Mesenchymal stem cell (in vitro differentiated cells and primary cell): ENCODE measurements at regions not wholly inside any gene's neighbourhood (a gene's known extent, or its start where the extent isn't known, plus 50 kb on each side); places are given as distances from the start of the nearest gene placed in this dataset.

ENCODE experiments used
- DNase-seq: peaks from one replicate; pipeline ENCODE4 v3.0.0-alpha.2; 2013
- H2AFZ ChIP-seq: one replicate; pipeline ENCODE4 v1.6.1; 2013; ENCODE audit warnings: low read depth, mild to moderate bottlenecking, control low read depth, inconsistent platforms, low read length, moderate library complexity
- H2AK5ac ChIP-seq: 2 replicates; pipeline ENCODE4 v1.6.1; 2013; ENCODE audit warnings: low read length, moderate library complexity, mild to moderate bottlenecking, inconsistent platforms; ENCODE audit not compliant: severe bottlenecking
- H2BK120ac ChIP-seq: one replicate; pipeline ENCODE4 v1.6.1; 2013; ENCODE audit warnings: low read depth, mild to moderate bottlenecking, inconsistent platforms, low read length, moderate library complexity
- H2BK12ac ChIP-seq, 2 experiments: one replicate each; pipeline ENCODE4 v1.6.1; 2013; ENCODE audit warnings: inconsistent platforms in 2 of 2, low read length in 2 of 2, mild to moderate bottlenecking in 2 of 2, moderate library complexity in 2 of 2, control low read depth in 1 of 2
- H2BK15ac ChIP-seq: one replicate; pipeline ENCODE4 v1.6.1; 2013; ENCODE audit warnings: mild to moderate bottlenecking, low read depth, inconsistent platforms; ENCODE audit not compliant: poor library complexity, severe bottlenecking
- H2BK5ac ChIP-seq: 2 replicates; pipeline ENCODE4 v1.6.1; 2013; ENCODE audit warnings: low read depth, mild to moderate bottlenecking, low read length, control low read depth, inconsistent platforms; ENCODE audit not compliant: poor library complexity, severe bottlenecking
- H3K14ac ChIP-seq, 2 experiments: one replicate each; pipeline ENCODE4 v1.6.1; 2013; ENCODE audit warnings: inconsistent platforms in 2 of 2, low read length in 2 of 2, control low read depth in 1 of 2, mild to moderate bottlenecking in 1 of 2, moderate library complexity in 1 of 2
- H3K18ac ChIP-seq, 2 experiments: one replicate each; pipeline ENCODE4 v1.6.1; 2013; ENCODE audit warnings: inconsistent platforms in 2 of 2, low read length in 2 of 2, control low read depth in 1 of 2, low read depth in 1 of 2, mild to moderate bottlenecking in 1 of 2
- H3K23ac ChIP-seq, 2 experiments: one replicate each; pipeline ENCODE4 v1.6.1; 2013; ENCODE audit warnings: inconsistent platforms in 2 of 2, low read length in 2 of 2, mild to moderate bottlenecking in 2 of 2, moderate library complexity in 2 of 2, control low read depth in 1 of 2
- H3K27ac ChIP-seq: 2 replicates; pipeline ENCODE4 v1.5.1; 2013; ENCODE audit warnings: mild to moderate bottlenecking, moderate library complexity, low read length, control low read depth, inconsistent platforms; ENCODE audit not compliant: poor library complexity, severe bottlenecking
- H3K27me3 ChIP-seq, 2 experiments: 2 replicates each; pipeline versions ENCODE4 v1.6.1 to v1.7.0; 2013; ENCODE audit warnings: low read length in 2 of 2, mild to moderate bottlenecking in 2 of 2, moderate library complexity in 2 of 2, control low read depth in 1 of 2, inconsistent platforms in 1 of 2; ENCODE audit not compliant: control insufficient read depth in 1 of 2, insufficient read depth in 1 of 2
- H3K36me3 ChIP-seq, 2 experiments: 2 replicates each; pipeline versions ENCODE4 v1.6.1 to v1.7.0; 2013; ENCODE audit warnings: low read length in 2 of 2, control low read depth in 1 of 2, inconsistent platforms in 1 of 2, low read depth in 1 of 2, mild to moderate bottlenecking in 1 of 2; ENCODE audit not compliant: insufficient read depth in 2 of 2, control insufficient read depth in 1 of 2
- H3K4ac ChIP-seq, 2 experiments: one replicate each; pipeline ENCODE4 v1.6.1; 2013; ENCODE audit warnings: inconsistent platforms in 2 of 2, low read length in 2 of 2, mild to moderate bottlenecking in 2 of 2, moderate library complexity in 2 of 2, control low read depth in 1 of 2, low read depth in 1 of 2
- H3K4me1 ChIP-seq: 2 replicates; pipeline ENCODE4 v1.6.1; 2013; ENCODE audit warnings: low read depth, low read length, control low read depth; ENCODE audit not compliant: control insufficient read depth, insufficient read depth
- H3K4me2 ChIP-seq: 2 replicates; pipeline ENCODE4 v1.6.1; 2013; ENCODE audit warnings: low read length, mild to moderate bottlenecking, inconsistent platforms; ENCODE audit not compliant: poor library complexity, severe bottlenecking
- H3K4me3 ChIP-seq, 2 experiments: 2 replicates each; pipeline versions ENCODE4 v1.5.1 to v1.7.0; 2013; ENCODE audit warnings: low read length in 2 of 2, mild to moderate bottlenecking in 2 of 2, control low read depth in 1 of 2, low read depth in 1 of 2; ENCODE audit not compliant: insufficient read depth in 1 of 2
- H3K79me1 ChIP-seq: replicated peaks from 2 replicates; pipeline ENCODE4 v1.6.1; 2013; ENCODE audit warnings: mild to moderate bottlenecking, control low read depth, low read length, inconsistent platforms; ENCODE audit not compliant: poor library complexity, severe bottlenecking
- H3K9ac ChIP-seq: 2 replicates; pipeline ENCODE4 v1.7.0; 2013; ENCODE audit warnings: mild to moderate bottlenecking, low read length, moderate library complexity
- H3K9me3 ChIP-seq: 2 replicates; pipeline ENCODE4 v1.7.0; 2013; ENCODE audit warnings: mild to moderate bottlenecking, low read length; ENCODE audit not compliant: control insufficient read depth
- H4K8ac ChIP-seq: one replicate; pipeline ENCODE4 v1.6.1; 2013; ENCODE audit warnings: inconsistent platforms, mild to moderate bottlenecking, low read length, moderate library complexity
- H4K91ac ChIP-seq: one replicate; pipeline ENCODE4 v1.6.1; 2013; ENCODE audit warnings: mild to moderate bottlenecking, low read length, inconsistent platforms
- WGBS: methylation state at CpG from one replicate; pipeline ENCODE4 v1.1.7; 2013; ENCODE audit warnings: mixed read lengths; 5-methylcytosine and 5-hydroxymethylcytosine counted together

DNA sequence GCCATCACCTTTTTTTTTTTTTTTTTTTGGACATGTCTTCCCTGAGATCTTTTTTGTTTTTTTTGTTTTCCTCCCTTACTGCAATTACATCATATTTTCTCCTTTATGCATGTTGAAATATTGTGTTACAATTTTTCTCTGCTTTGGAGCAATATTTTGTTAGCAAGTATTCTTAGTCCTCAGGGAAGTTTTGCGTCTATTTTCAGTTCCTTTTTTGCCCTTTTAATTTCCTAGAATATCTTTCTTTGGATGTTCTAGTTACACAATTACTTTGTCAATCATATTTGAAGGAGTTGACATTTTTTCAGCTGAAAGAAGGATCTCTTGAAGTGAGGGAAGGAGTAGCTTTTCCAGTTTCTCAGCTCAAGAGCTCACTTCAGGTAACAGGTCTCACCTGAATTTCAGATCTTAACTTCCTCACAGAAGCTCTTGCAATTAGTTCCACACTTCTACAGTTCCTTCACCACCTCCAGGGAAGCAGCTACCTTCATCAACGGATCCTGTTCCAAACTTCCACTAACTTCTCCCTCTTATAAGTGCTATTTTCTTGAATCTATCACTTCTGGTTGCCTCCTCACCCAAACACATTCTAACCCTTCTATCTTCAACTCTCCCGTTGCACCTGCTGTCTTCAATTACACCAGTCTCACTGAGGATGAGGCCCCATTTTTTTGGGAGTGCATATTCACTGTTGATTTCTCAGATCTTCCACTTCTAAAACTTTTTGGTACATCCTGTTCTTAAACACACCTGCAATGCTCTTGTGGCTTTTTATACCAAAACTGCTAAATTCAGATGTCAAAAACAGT lies 57.8 kb upstream of the CPOX start:
- no peak for DNase-seq
- Histone ChIP-seq H2BK15ac (no peak overlapping the region), H4K91ac (no peak overlapping the region), H2BK120ac (no peak overlapping the region), H3K23ac (no peak overlapping the region), H2BK12ac (no peak overlapping the region), H3K14ac (no peak overlapping the region), H3K4me3 (no peak overlapping the region), H3K9ac (peak overlapping the region; percentile 13), H3K4ac (no peak overlapping the region), H3K36me3 (no peaks in the 10 kb centered on the region), H2AK5ac (no peak overlapping the region), H3K27ac (no peak overlapping the region), H3K4me2 (no peak overlapping the region), H4K8ac (no peak overlapping the region), H2BK5ac (no peak overlapping the region), H3K27me3 (no peaks in the 10 kb centered on the region), H3K79me1 (no peaks in the 10 kb centered on the region), H3K4me1 (no peaks in the 10 kb centered on the region), H2AFZ (no peak overlapping the region), H3K18ac (no peak overlapping the region), H3K9me3 (no peaks in the 10 kb centered on the region)
- 82% methylated on average over 2 of the region's 3 CpGs for WGBS

DNA sequence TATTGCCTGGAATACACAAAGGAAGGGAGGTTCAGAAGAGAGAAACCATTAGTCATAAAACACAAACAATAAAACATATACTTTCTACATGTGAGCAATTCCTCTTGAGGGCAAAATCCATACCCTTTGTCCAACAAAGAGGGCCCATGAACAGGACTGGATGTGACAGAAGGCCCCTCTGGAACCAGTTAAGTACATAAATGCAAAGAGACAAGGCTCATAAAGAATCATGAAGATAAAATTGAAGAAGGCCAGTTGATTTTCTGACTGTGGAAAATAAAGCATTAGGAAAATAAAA lies 58.3 kb upstream of the CPOX start:
- H3K14ac ChIP-seq, result no peak overlapping the region

DNA sequence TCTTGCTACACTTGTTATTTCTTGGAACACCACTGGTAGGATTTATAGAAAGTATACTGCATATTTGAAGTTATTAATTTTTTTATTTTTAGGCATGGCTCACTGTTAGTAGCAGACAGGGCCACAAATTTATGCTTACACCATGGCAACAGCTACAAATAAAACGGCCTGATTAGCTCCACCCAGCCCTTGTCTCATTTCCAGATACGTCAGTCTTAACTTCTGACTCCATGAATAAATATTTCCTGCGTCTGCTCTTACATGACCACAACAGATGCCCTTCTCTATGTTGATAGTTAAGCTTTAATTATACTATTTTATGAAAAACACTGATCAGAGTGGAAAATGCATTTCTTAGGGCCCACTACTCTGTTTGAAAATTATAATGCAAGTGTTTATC lies 62.3 kb upstream of the CPOX start:
- Histone ChIP-seq H2BK15ac (no peak overlapping the region), H3K4me2 (no peak overlapping the region), H2BK5ac (no peak overlapping the region), H2AFZ (no peak overlapping the region), H4K8ac (no peak overlapping the region), H3K14ac (no peak overlapping the region), H2BK12ac (no peak overlapping the region), H3K4me3 (no peak overlapping the region), H3K4me1 (peaks cover 3% of the 10 kb centered on the region), H3K9me3 (no peaks in the 10 kb centered on the region), H2AK5ac (no peak overlapping the region), H3K27ac (no peak overlapping the region), H3K4ac (no peak overlapping the region), H2BK120ac (no peak overlapping the region), H3K27me3 (peaks cover 0 to 16% of the 10 kb centered on the region in 2 experiments), H3K18ac (no peak overlapping the region), H3K9ac (peak overlapping the region; percentile 80), H4K91ac (no peak overlapping the region), H3K23ac (no peak overlapping the region), H3K36me3 (no peaks in the 10 kb centered on the region), H3K79me1 (no peaks in the 10 kb centered on the region)
- WGBS, result 58% methylated on average over 2 of the region's 3 CpGs
- peak; percentile 82 for DNase-seq

More for the DNA sequence above, 58.3 kb upstream of the CPOX start:
- H2BK120ac ChIP-seq, result no peak overlapping the region
- H2BK5ac ChIP-seq, result no peak overlapping the region
- no peak overlapping the region for H2BK15ac ChIP-seq
- H4K91ac ChIP-seq, result no peak overlapping the region
- no peak overlapping the region for H2BK12ac ChIP-seq
- H3K4me1 ChIP-seq, result no peaks in the 10 kb centered on the region
- no peak overlapping the region for H3K18ac ChIP-seq
- no peaks in the 10 kb centered on the region for H3K9me3 ChIP-seq
- H3K27ac ChIP-seq, result no peak overlapping the region
- H3K79me1 ChIP-seq, result no peaks in the 10 kb centered on the region
- no peak for DNase-seq
- no peak overlapping the region for H2AK5ac ChIP-seq
- no peak overlapping the region for H3K4me3 ChIP-seq
- no peak overlapping the region for H3K4me2 ChIP-seq
- no peak overlapping the region for H4K8ac ChIP-seq
- H3K27me3 ChIP-seq, result peaks cover 0 to 1% of the 10 kb centered on the region in 2 experiments
- H3K9ac ChIP-seq, result no peak overlapping the region
- no peak overlapping the region for H3K4ac ChIP-seq
- H3K36me3 ChIP-seq, result no peaks in the 10 kb centered on the region
- no peak overlapping the region for H3K23ac ChIP-seq
- H2AFZ ChIP-seq, result no peak overlapping the region

DNA sequence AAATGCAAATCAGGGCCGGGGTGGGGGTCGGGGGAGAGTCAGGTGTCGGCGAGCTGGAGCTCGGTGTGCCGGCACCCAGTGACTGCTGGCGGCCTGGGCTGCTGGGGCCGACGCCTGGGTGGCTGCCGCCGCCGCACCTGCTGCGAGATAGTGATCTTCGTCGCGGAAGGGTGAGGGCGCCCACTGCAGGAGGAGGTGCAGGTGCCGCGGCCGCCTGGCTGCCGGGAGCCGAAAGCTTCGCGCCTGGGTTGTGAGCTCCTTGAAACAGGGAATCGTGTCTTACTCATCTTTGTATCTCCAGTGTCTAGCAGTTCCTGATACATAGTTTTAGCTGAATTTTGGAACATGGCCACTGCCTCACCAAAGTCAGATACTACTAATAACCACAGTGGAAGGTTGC lies 64.0 kb upstream of the CPOX start:
- no peak overlapping the region for H3K4ac ChIP-seq
- H3K27ac ChIP-seq, result no peak overlapping the region
- H4K91ac ChIP-seq, result no peak overlapping the region
- no peaks in the 10 kb centered on the region for H3K36me3 ChIP-seq
- H3K4me3 ChIP-seq, result peak overlapping the region; percentile 7 to 43
- peak overlapping the region; percentile 53 for H2AFZ ChIP-seq
- no peak overlapping the region for H2BK15ac ChIP-seq
- H3K27me3 ChIP-seq, result peaks cover 0 to 16% of the 10 kb centered on the region in 2 experiments
- H2BK5ac ChIP-seq, result no peak overlapping the region
- no peaks in the 10 kb centered on the region for H3K9me3 ChIP-seq
- H2BK12ac ChIP-seq, result no peak overlapping the region
- no peak overlapping the region for H4K8ac ChIP-seq
- H3K4me1 ChIP-seq, result peaks cover 3% of the 10 kb centered on the region
- no peak overlapping the region for H2AK5ac ChIP-seq
- 15% methylated on average over 20 of the region's 25 CpGs for WGBS
- no peak overlapping the region for H3K14ac ChIP-seq
- peak overlapping the region in 1 of 2 experiments; percentile 9 for H3K23ac ChIP-seq
- no peak overlapping the region for H3K9ac ChIP-seq
- no peak overlapping the region for H3K18ac ChIP-seq
- H3K79me1 ChIP-seq, result no peaks in the 10 kb centered on the region
- no peak for DNase-seq
- H2BK120ac ChIP-seq, result no peak overlapping the region
- peak overlapping the region; percentile 65 for H3K4me2 ChIP-seq
